H9 (cell line): ENCODE measurements at regions not wholly inside any gene's neighbourhood (a gene's known extent, or its start where the extent isn't known, plus 50 kb on each side); places are given as distances from the start of the nearest gene placed in this dataset.

Source experiments
- DNase-seq: peaks from one replicate; pipeline ENCODE4 v3.0.0-alpha.2; 2017
- H2AFZ ChIP-seq: one replicate; pipeline ENCODE4 v1.6.1; 2013; ENCODE audit warnings: mild to moderate bottlenecking, low read length, control low read depth, moderate library complexity
- H2AK5ac ChIP-seq: 2 replicates; pipeline ENCODE4 v1.6.1; 2013; ENCODE audit warnings: low read length, control low read depth, mixed read lengths; ENCODE audit not compliant: insufficient read length
- H2BK120ac ChIP-seq: one replicate; pipeline ENCODE4 v1.6.1; 2013; ENCODE audit warnings: low read depth, mild to moderate bottlenecking, low read length, control low read depth, inconsistent platforms; ENCODE audit not compliant: poor library complexity, severe bottlenecking
- H2BK12ac ChIP-seq: 2 replicates; pipeline ENCODE4 v1.6.1; 2013; ENCODE audit warnings: low read length, control low read depth, mixed read lengths, low read depth; ENCODE audit not compliant: insufficient read length
- H2BK15ac ChIP-seq: 2 replicates; pipeline ENCODE4 v1.6.1; 2013; ENCODE audit warnings: low read depth, low read length, control low read depth
- H2BK20ac ChIP-seq: one replicate; pipeline ENCODE4 v1.6.1; 2013; ENCODE audit warnings: low read depth, mild to moderate bottlenecking, low read length, control low read depth, inconsistent platforms; ENCODE audit not compliant: poor library complexity, severe bottlenecking
- H2BK5ac ChIP-seq: 2 replicates; pipeline ENCODE4 v1.6.1; 2013; ENCODE audit warnings: low read length, control low read depth, mixed read lengths; ENCODE audit not compliant: insufficient read length
- H3K14ac ChIP-seq: 2 replicates; pipeline ENCODE4 v1.6.1; 2013; ENCODE audit warnings: low read length, control low read depth; ENCODE audit not compliant: insufficient read depth
- H3K18ac ChIP-seq: 2 replicates; pipeline ENCODE4 v1.6.1; 2013; ENCODE audit warnings: low read depth, mild to moderate bottlenecking, mixed read lengths, low read length, control low read depth; ENCODE audit not compliant: insufficient read length
- H3K23ac ChIP-seq: 2 replicates; pipeline ENCODE4 v1.6.1; 2013; ENCODE audit warnings: low read length, control low read depth, mixed read lengths, low read depth; ENCODE audit not compliant: insufficient read length
- H3K23me2 ChIP-seq: 2 replicates; pipeline ENCODE4 v1.6.1; 2013; ENCODE audit warnings: low read depth, mild to moderate bottlenecking, mixed read lengths, low read length, control low read depth; ENCODE audit not compliant: insufficient read length, poor library complexity, severe bottlenecking
- H3K27ac ChIP-seq: 2 replicates; pipeline ENCODE4 v1.5.1; 2013; ENCODE audit warnings: low read length, control low read depth, mixed read lengths, low read depth; ENCODE audit not compliant: insufficient read length
- H3K27me3 ChIP-seq: 2 replicates; pipeline ENCODE4 v1.6.1; 2013; ENCODE audit warnings: low read length, control low read depth, inconsistent platforms; ENCODE audit not compliant: insufficient read depth
- H3K4ac ChIP-seq: 2 replicates; pipeline ENCODE4 v1.6.1; 2013; ENCODE audit warnings: low read depth, mild to moderate bottlenecking, control low read depth, inconsistent platforms, low read length, moderate library complexity
- H3K4me1 ChIP-seq: 2 replicates; pipeline ENCODE4 v1.6.1; 2013; ENCODE audit warnings: low read length, control low read depth, inconsistent platforms; ENCODE audit not compliant: insufficient read depth
- H3K4me2 ChIP-seq: 2 replicates; pipeline ENCODE4 v1.6.1; 2013; ENCODE audit warnings: low read length, control low read depth, mixed read lengths; ENCODE audit not compliant: insufficient read length, insufficient read depth
- H3K56ac ChIP-seq: 2 replicates; pipeline ENCODE4 v1.6.1; 2013; ENCODE audit warnings: low read depth, mild to moderate bottlenecking, mixed read lengths, low read length, control low read depth; ENCODE audit not compliant: insufficient read length
- H3K79me1 ChIP-seq: 2 replicates; pipeline ENCODE4 v1.6.1; 2013; ENCODE audit warnings: low read depth, mild to moderate bottlenecking, moderate library complexity, low read length, control low read depth, inconsistent platforms; ENCODE audit not compliant: insufficient read depth, poor library complexity, severe bottlenecking
- H3K79me2 ChIP-seq: 2 replicates; pipeline ENCODE4 v1.6.1; 2013; ENCODE audit warnings: low read length, control low read depth, inconsistent platforms; ENCODE audit not compliant: insufficient read depth
- H3K9ac ChIP-seq: 2 replicates; pipeline ENCODE4 v1.6.1; 2013; ENCODE audit warnings: low read length, control low read depth, mixed read lengths; ENCODE audit not compliant: insufficient read length; ENCODE audit errors: extremely low read depth
- H3K9me3 ChIP-seq: one replicate; pipeline ENCODE4 v1.6.1; 2013; ENCODE audit warnings: low read depth, low read length, inconsistent platforms; ENCODE audit not compliant: control insufficient read depth
- H3T11ph ChIP-seq: one replicate; pipeline ENCODE4 v1.6.1; 2013; ENCODE audit warnings: mild to moderate bottlenecking, low read length, control low read depth, inconsistent platforms
- H4K20me1 ChIP-seq: one replicate; pipeline ENCODE4 v1.6.1; 2013; ENCODE audit not compliant: control insufficient read depth, insufficient read length, insufficient read depth
- H4K5ac ChIP-seq: 2 replicates; pipeline ENCODE4 v1.6.1; 2013; ENCODE audit warnings: low read depth, mild to moderate bottlenecking, mixed read lengths, low read length, control low read depth; ENCODE audit not compliant: insufficient read length
- H4K8ac ChIP-seq: replicated peaks from 2 replicates; pipeline ENCODE4 v1.6.1; 2013; ENCODE audit warnings: low read length, control low read depth, mixed read lengths, low read depth; ENCODE audit not compliant: insufficient read length
- H4K91ac ChIP-seq: 2 replicates; pipeline ENCODE4 v1.6.1; 2013; ENCODE audit warnings: low read depth, mild to moderate bottlenecking, moderate library complexity, mixed read lengths, low read length, control low read depth; ENCODE audit not compliant: insufficient read length
- H3K27ac Mint-ChIP-seq, 3 experiments: 2 replicates in 2 of 3; 3 replicates in 1 of 3; pipeline ENCODE4 v1.8.0; 2020 to 2021; ENCODE audit warnings: mixed read lengths in 3 of 3, mild to moderate bottlenecking in 1 of 3, moderate library complexity in 1 of 3
- H3K27me3 Mint-ChIP-seq: 2 replicates; pipeline ENCODE4 v1.8.0; 2021; ENCODE audit warnings: low read depth, mild to moderate bottlenecking, moderate library complexity, mixed read lengths
- H3K36me3 Mint-ChIP-seq, 3 experiments: 2 replicates in 2 of 3; 3 replicates in 1 of 3; pipeline ENCODE4 v1.8.0; 2020 to 2021; ENCODE audit warnings: low read depth in 3 of 3, mixed read lengths in 3 of 3; ENCODE audit not compliant: insufficient read depth in 1 of 3
- H3K4me1 Mint-ChIP-seq, 2 experiments: 2 replicates each; pipeline ENCODE4 v1.8.0; 2020; ENCODE audit warnings: mixed read lengths in 2 of 2
- H3K4me3 Mint-ChIP-seq, 2 experiments: 2 replicates in 1 of 2; 3 replicates in 1 of 2; pipeline ENCODE4 v1.8.0; 2020 to 2021; ENCODE audit warnings: mild to moderate bottlenecking in 2 of 2, mixed read lengths in 2 of 2, moderate library complexity in 1 of 2
- H3K9me3 Mint-ChIP-seq, 2 experiments: 2 replicates in 1 of 2; 3 replicates in 1 of 2; pipeline ENCODE4 v1.8.0; 2020; ENCODE audit warnings: mild to moderate bottlenecking in 2 of 2, mixed read lengths in 2 of 2, moderate library complexity in 1 of 2
- CTCF ChIP-seq: fragments of 200-600 bp; sonication (generic); conservative IDR thresholded peaks from 3 replicates; pipeline ENCODE4 v1.8.0; 2021; ENCODE audit warnings: antibody characterized with exemption, mild to moderate bottlenecking
- WGBS: extraction: QIAGEN DNeasy Blood & Tissue Kit; methylation state at CpG from one replicate; pipeline ENCODE4 v1.1.7; 2013; ENCODE audit warnings: missing lambda C conversion rate, low lambda C conversion rate, mixed read lengths; ENCODE audit not compliant: insufficient read length; ENCODE audit errors: extremely low coverage; 5-methylcytosine and 5-hydroxymethylcytosine counted together

- H4K8ac ChIP-seq, result no peak overlapping the region
- no peak overlapping the region for H2AFZ ChIP-seq
- H4K20me1 ChIP-seq, result no peaks in the 10 kb centered on the region
- H3K56ac ChIP-seq, result no peak overlapping the region
- no peak overlapping the region for H2BK12ac ChIP-seq
- no peak overlapping the region for H3K27ac Mint-ChIP-seq
- H2BK120ac ChIP-seq, result no peak overlapping the region
- H3K9me3 Mint-ChIP-seq, result no peaks in the 10 kb centered on the region; a peak in 1 of 5 replicates
- H4K5ac ChIP-seq, result no peak overlapping the region
- no peak overlapping the region for H2BK15ac ChIP-seq
- H3K27me3 Mint-ChIP-seq, result no peaks in the 10 kb centered on the region
- DNase-seq, result no peak
- H2BK20ac ChIP-seq, result no peak overlapping the region
- no peaks in the 10 kb centered on the region for H3K79me2 ChIP-seq
- H3K9me3 ChIP-seq, result no peaks in the 10 kb centered on the region
- no peak overlapping the region for H3K9ac ChIP-seq
- no peak overlapping the region for H3T11ph ChIP-seq
- H3K23ac ChIP-seq, result no peak overlapping the region
- no peak overlapping the region for H3K4ac ChIP-seq
- no peak overlapping the region for H2AK5ac ChIP-seq
- no peak overlapping the region for H3K14ac ChIP-seq
- no peak overlapping the region for H3K4me2 ChIP-seq
- H3K27ac ChIP-seq, result no peak overlapping the region
- H3K18ac ChIP-seq, result no peak overlapping the region
- H3K4me1 Mint-ChIP-seq, result peaks cover 11 to 17% of the 10 kb centered on the region in 2 experiments
- H2BK5ac ChIP-seq, result no peak overlapping the region
- H3K79me1 ChIP-seq, result no peaks in the 10 kb centered on the region
- no CpG with 5 or more reads among the region's 6 CpGs for WGBS
- no peak overlapping the region for H3K4me3 Mint-ChIP-seq
- peaks cover 4% of the 10 kb centered on the region; the same call in 1 of the 2 replicates for H3K4me1 ChIP-seq
- no peak overlapping the region for H4K91ac ChIP-seq
- TF ChIP-seq CTCF, result no peak
- no peaks in the 10 kb centered on the region for H3K23me2 ChIP-seq
- H3K27me3 ChIP-seq, result no peaks in the 10 kb centered on the region
- H3K36me3 Mint-ChIP-seq, result 0 out of 7 replicates have a peak, but pooled peaks cover 0 to 2% (median 0%) of the 10 kb centered on the region in 3 experiments
These were observed 112.5 kb upstream of the LGALSL start for GRCh38 chr2:64341461-64341860.
